T-helper 1 cell treated with Interleukin-12 subunit alpha and Interleukin-12 subunit beta and Interleukin-4 antibody, amounts not matched to agents 30 μg/mL and 1 μg/mL, for 36 hours (primary cell): ENCODE measurements at regions not wholly inside any gene's neighbourhood (a gene's known extent, or its start where the extent isn't known, plus 50 kb on each side); places are given as distances from the start of the nearest gene placed in this dataset.
"Not testable (repeated sequence)": the region's sequence is repeated elsewhere in the genome, so short reads cannot be mapped to it uniquely, and the experiment has no call there.

Experiments used
- H3K27ac Mint-ChIP-seq: one replicate; pipeline ENCODE4 v1.8.0; 2021; ENCODE audit warnings: mild to moderate bottlenecking, mixed read lengths
- H3K27me3 Mint-ChIP-seq: one replicate; pipeline ENCODE4 v1.8.0; 2021; ENCODE audit warnings: low read depth, mixed read lengths
- H3K36me3 Mint-ChIP-seq: one replicate; pipeline ENCODE4 v1.8.0; 2021; ENCODE audit warnings: low read depth, mixed read lengths
- H3K4me1 Mint-ChIP-seq: one replicate; pipeline ENCODE4 v1.8.0; 2021; ENCODE audit warnings: low read depth, mixed read lengths
- H3K4me3 Mint-ChIP-seq: one replicate; pipeline ENCODE4 v1.8.0; 2021; ENCODE audit warnings: mild to moderate bottlenecking, moderate library complexity, mixed read lengths
- H3K9me3 Mint-ChIP-seq: one replicate; pipeline ENCODE4 v1.8.0; 2021; ENCODE audit warnings: mixed read lengths

DNA sequence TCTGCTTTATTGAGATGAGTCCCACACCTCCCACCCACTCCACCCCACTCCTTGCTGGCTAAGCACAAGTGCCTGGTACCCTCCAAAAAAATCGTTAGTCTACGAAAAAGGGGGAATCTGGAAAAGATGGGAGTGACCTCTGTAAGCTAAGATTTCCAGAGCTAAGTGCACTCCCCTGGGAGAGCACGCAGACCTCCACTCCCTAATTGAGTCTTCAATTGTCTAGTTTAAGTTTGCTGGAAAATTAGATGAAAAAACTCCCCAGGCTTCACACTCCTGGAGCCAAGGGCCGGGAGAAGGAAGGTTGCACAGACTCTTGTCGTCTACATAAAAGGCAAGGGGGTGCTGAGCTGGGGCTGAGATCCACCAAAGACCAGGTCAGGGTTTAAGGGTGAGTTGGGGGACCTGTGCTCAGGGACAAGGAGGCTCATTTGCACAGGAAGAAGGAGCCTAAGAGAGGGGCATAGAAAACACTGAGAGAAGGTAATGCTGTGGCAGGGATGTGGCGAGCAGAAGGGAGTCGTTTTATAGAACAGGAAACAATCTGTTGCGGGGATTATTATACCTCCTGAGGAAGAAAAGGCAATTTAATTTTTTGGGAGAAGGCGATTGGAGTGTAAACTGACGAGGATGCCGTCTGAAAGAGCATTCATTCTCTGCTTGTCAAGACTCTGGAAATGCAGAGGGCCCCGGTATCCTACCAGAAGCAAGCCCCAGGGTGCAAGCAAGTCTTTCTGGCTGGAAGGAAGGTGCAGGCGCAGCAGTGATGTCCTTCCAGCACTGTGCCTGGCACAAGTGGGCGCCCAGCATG lies 126.5 kb upstream of the DLG1 start:
- Mint-ChIP-seq H3K4me1 (peaks cover 23% of the 10 kb centered on the region), H3K9me3 (no peaks in the 10 kb centered on the region), H3K36me3 (no peaks in the 10 kb centered on the region), H3K4me3 (no peak overlapping the region), H3K27ac (no peak overlapping the region), H3K27me3 (peaks cover 12% of the 10 kb centered on the region)

GRCh38 chr3:197424266-197424665 lies 125.9 kb upstream of the DLG1 start:
- peaks cover 21% of the 10 kb centered on the region for H3K4me1 Mint-ChIP-seq
- H3K9me3 Mint-ChIP-seq: no peaks in the 10 kb centered on the region
- no peak overlapping the region for H3K27ac Mint-ChIP-seq
- H3K36me3 Mint-ChIP-seq: no peaks in the 10 kb centered on the region
- no peak overlapping the region for H3K4me3 Mint-ChIP-seq
- peaks cover 12% of the 10 kb centered on the region for H3K27me3 Mint-ChIP-seq

- H3K27me3 Mint-ChIP-seq: peaks cover 12% of the 10 kb centered on the region
- no peaks in the 10 kb centered on the region for H3K36me3 Mint-ChIP-seq
- no peak overlapping the region for H3K4me3 Mint-ChIP-seq
- no peaks in the 10 kb centered on the region for H3K9me3 Mint-ChIP-seq
- H3K27ac Mint-ChIP-seq: no peak overlapping the region
- peaks cover 13% of the 10 kb centered on the region for H3K4me1 Mint-ChIP-seq
Observed at GRCh38 chr3:197423376-197423775, 125.0 kb upstream of the DLG1 start.

- Mint-ChIP-seq H3K36me3 (no peaks in the 10 kb centered on the region), H3K9me3 (no peaks in the 10 kb centered on the region), H3K4me1 (peaks cover 6% of the 10 kb centered on the region), H3K27ac (no peak overlapping the region), H3K27me3 (peaks cover 19% of the 10 kb centered on the region), H3K4me3 (no peak overlapping the region)
Observed at GRCh38 chr3:197422506-197422905, 124.1 kb upstream of the DLG1 start.

DNA sequence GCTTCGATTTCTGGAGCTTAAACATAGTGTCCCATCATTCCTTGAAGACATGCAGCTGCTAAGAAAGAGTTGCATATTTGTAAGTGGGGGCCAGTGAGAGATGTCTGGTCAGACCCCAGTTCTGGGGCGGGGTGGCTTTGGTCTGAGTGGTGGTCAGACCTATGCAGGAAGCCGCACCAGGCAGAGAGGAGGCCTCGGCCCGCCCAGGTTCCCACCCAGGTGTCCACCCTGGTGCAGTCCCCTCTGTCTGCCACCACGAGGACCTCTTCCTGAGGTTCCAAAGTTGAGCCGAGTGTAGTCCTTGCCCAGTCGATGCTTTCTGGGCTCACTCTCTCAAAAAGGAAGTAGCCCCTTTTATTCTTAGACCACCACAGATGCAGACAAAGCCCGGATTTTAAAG lies 122.6 kb upstream of the DLG1 start:
- H3K27me3 Mint-ChIP-seq: peaks cover 22% of the 10 kb centered on the region

DNA sequence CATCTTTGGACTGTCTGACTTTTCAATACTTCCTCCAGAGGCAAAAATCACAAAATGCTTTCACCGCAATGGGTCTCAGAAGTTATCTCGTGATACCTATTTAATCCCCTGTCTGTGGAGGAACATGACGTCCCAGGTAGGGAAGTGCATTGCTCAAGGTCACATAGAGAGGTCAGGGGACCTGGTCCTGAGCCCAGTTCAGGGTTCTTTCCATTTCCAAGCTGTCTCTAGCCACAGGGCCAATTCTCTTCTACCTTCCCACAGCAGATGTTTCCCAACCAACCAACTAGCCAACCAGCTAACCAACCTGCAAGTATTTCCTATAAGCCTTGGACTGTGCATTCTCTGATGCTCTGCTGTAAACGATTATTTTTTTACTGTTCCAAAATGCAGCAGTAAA lies 122.2 kb upstream of the DLG1 start:
- peaks cover 22% of the 10 kb centered on the region for H3K27me3 Mint-ChIP-seq
- H3K9me3 Mint-ChIP-seq: no peaks in the 10 kb centered on the region
- no peak overlapping the region for H3K4me3 Mint-ChIP-seq
- H3K4me1 Mint-ChIP-seq: peaks cover 3% of the 10 kb centered on the region
- no peak overlapping the region for H3K27ac Mint-ChIP-seq
- no peaks in the 10 kb centered on the region for H3K36me3 Mint-ChIP-seq

More for the DNA sequence above, 122.6 kb upstream of the DLG1 start:
- H3K9me3 Mint-ChIP-seq: no peaks in the 10 kb centered on the region
- no peaks in the 10 kb centered on the region for H3K36me3 Mint-ChIP-seq
- no peak overlapping the region for H3K27ac Mint-ChIP-seq
- H3K4me3 Mint-ChIP-seq: no peak overlapping the region
- H3K4me1 Mint-ChIP-seq: peaks cover 3% of the 10 kb centered on the region

GRCh38 chr3:197420115-197420514 lies 121.7 kb upstream of the DLG1 start:
- Mint-ChIP-seq H3K27ac (no peak overlapping the region), H3K4me1 (peaks cover 3% of the 10 kb centered on the region), H3K4me3 (no peak overlapping the region), H3K36me3 (no peaks in the 10 kb centered on the region), H3K9me3 (no peaks in the 10 kb centered on the region), H3K27me3 (peaks cover 21% of the 10 kb centered on the region)

GRCh38 chr3:197419696-197420095 lies 121.3 kb upstream of the DLG1 start:
- Mint-ChIP-seq H3K27me3 (peaks cover 17% of the 10 kb centered on the region), H3K4me1 (no peaks in the 10 kb centered on the region), H3K4me3 (no peak overlapping the region), H3K36me3 (no peaks in the 10 kb centered on the region), H3K9me3 (no peaks in the 10 kb centered on the region), H3K27ac (no peak overlapping the region)

- peaks cover 12% of the 10 kb centered on the region for H3K27me3 Mint-ChIP-seq
Observed at GRCh38 chr3:197417911-197418618, 119.7 kb upstream of the DLG1 start.

DNA sequence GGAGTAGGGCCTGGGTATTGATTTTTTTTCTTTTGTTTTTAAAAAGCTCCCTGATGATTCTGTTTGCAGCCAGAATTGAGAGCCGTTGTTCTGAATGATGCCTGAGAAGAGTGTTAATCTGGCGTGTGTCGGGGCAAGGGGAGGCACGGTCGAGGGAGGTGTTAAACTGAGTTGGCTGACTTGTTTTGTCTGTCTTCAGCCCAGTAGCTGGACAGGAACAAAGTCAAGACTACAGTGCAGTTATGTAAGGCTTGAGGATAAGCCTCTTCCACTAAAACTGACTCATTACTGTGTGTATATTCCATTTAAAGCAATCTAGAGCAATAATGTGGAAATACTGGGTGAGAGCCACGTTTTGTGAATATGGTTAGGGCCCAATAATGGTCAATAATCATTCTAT lies 119.0 kb upstream of the DLG1 start:
- H3K36me3 Mint-ChIP-seq: no peaks in the 10 kb centered on the region
- no peak overlapping the region for H3K27ac Mint-ChIP-seq
- no peak overlapping the region for H3K4me3 Mint-ChIP-seq
- no peaks in the 10 kb centered on the region for H3K4me1 Mint-ChIP-seq
- H3K9me3 Mint-ChIP-seq: no peaks in the 10 kb centered on the region
- H3K27me3 Mint-ChIP-seq: peaks cover 17% of the 10 kb centered on the region

More at GRCh38 chr3:197417911-197418618, 119.7 kb upstream of the DLG1 start:
- no peak overlapping the region for H3K4me3 Mint-ChIP-seq
- no peak overlapping the region for H3K27ac Mint-ChIP-seq
- H3K9me3 Mint-ChIP-seq: no peaks in the 10 kb centered on the region
- H3K4me1 Mint-ChIP-seq: no peaks in the 10 kb centered on the region
- no peaks in the 10 kb centered on the region for H3K36me3 Mint-ChIP-seq

DNA sequence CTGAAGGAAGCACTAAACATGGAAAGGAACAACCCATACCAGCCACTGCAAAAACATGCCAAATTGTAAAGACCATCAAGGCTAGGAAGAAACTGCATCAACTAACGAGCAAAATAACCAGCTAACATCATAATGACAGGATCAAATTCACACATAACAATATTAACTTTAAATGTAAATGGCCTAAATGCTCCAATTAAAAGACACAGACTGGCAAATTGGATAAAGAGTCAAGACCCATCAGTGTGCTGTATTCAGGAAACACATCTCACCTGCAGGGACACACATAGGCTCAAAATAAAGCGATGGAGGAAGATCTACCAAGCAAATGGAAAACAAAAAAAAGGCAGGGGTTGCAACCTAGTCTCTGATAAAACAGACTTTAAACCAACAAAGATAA lies 113.5 kb upstream of the DLG1 start:
- H3K4me3 Mint-ChIP-seq, H3K27ac Mint-ChIP-seq, H3K36me3 Mint-ChIP-seq, H3K9me3 Mint-ChIP-seq, H3K4me1 Mint-ChIP-seq: not testable (repeated sequence)
- peaks cover 19% of the 10 kb centered on the region for H3K27me3 Mint-ChIP-seq

- not testable (repeated sequence) for H3K9me3 Mint-ChIP-seq, H3K4me1 Mint-ChIP-seq
- H3K27me3 Mint-ChIP-seq: peaks cover 19% of the 10 kb centered on the region
Observed at GRCh38 chr3:197410170-197410569, 111.8 kb upstream of the DLG1 start.

DNA sequence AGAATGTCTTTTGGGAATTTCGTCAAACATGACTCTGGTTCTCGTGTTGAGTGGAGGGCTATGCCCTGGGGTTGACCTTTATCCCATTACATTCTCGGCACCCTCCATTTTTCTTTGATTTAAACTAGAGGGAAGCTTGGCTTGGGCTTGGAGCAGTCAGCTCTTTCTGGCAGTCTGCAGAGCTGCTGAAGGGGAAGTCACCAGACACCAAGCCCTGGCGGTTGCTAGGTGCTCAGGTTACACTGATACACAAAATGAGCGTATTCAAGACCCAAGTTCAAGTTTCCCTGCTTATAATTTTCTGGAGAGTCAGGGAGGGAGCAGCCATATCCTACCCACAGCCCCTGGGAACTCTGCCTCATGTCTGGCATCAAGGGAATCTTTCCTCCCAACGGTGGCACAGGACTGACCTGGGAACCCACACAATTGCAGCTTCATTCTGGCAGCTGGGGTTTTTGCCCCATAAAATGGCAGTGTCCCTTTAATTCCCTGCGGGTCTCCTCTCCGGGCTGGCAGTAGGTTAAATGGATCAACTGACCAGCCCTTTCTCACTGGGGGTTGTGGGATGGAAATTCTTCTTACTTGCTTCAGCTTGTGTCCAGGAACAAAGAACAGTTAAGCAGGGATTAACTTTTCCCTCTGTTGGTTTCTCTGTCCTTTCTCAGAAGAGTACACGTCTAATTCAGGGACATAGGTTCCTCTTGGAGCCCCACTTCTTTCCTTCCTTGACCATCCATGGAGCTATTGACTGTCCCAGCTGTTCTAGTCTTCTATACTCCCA lies 110.0 kb upstream of the DLG1 start:
- H3K9me3 Mint-ChIP-seq: no peaks in the 10 kb centered on the region
- no peak overlapping the region for H3K4me3 Mint-ChIP-seq

More at GRCh38 chr3:197410170-197410569, 111.8 kb upstream of the DLG1 start:
- not testable (repeated sequence) for H3K36me3 Mint-ChIP-seq, H3K4me3 Mint-ChIP-seq, H3K27ac Mint-ChIP-seq

DNA sequence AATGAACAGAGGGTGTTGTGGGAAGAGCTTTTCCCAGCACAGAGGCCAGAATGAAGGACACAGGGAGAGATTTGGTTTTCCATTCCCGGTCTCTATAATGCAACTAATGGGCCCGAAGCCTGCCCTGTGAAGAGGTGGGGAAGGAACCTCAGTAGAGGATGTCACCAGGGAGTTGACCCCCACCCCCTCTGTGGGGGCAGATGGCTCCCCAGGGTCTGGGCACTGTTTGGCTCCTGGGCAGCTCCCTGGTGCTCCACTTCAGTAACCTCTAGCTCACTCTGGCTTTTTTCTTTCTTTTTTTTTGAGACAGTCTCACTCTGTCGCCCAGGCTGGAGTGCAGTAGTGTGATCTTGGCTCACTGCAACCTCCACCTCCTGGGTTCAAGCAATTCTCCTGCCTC lies 109.1 kb upstream of the DLG1 start:
- H3K9me3 Mint-ChIP-seq: no peaks in the 10 kb centered on the region
- H3K27me3 Mint-ChIP-seq: peaks cover 15% of the 10 kb centered on the region
- H3K4me1 Mint-ChIP-seq: no peaks in the 10 kb centered on the region
- no peak overlapping the region for H3K4me3 Mint-ChIP-seq
- H3K36me3 Mint-ChIP-seq: no peaks in the 10 kb centered on the region
- H3K27ac Mint-ChIP-seq: no peak overlapping the region

More for the DNA sequence above, 110.0 kb upstream of the DLG1 start:
- Mint-ChIP-seq H3K4me1 (no peaks in the 10 kb centered on the region), H3K27me3 (peaks cover 19% of the 10 kb centered on the region), H3K27ac (no peak overlapping the region), H3K36me3 (no peaks in the 10 kb centered on the region)
